ENCODE measurements at regions not wholly inside any gene's neighbourhood (a gene's known extent, or its start where the extent isn't known, plus 50 kb on each side); places are given as distances from the start of the nearest gene placed in this dataset.

GRCh38 chr16:6146874-6147425, 1049.4 kb upstream of the EEF2KMT start:
- TF ChIP-seq EGR1 (IDR thresholded peaks at IDR 0.05), result no peak
- no peak for TF ChIP-seq NFIC (IDR thresholded peaks at IDR 0.05)
- TF ChIP-seq MAX (IDR thresholded peaks at IDR 0.05), result no peak
- TF ChIP-seq TAF1 (IDR thresholded peaks at IDR 0.05; ENCODE audit: low read depth), result no peak
- TF ChIP-seq RAD21 (IDR thresholded peaks at IDR 0.05; ENCODE audit: low read depth), result no peak
- no peak for TF ChIP-seq EP300 (IDR thresholded peaks at IDR 0.05; ENCODE audit: borderline replicate concordance)
- TF ChIP-seq TCF12 (IDR thresholded peaks at IDR 0.05; ENCODE audit: low read depth), result no peak
- TF ChIP-seq FOXM1 (IDR thresholded peaks at IDR 0.05; ENCODE audit: borderline replicate concordance, low read depth), result no peak
- TF ChIP-seq YY1 (IDR thresholded peaks at IDR 0.05; ENCODE audit: low read depth), result no peak
- no peak for TF ChIP-seq CEBPB (IDR thresholded peaks at IDR 0.05)
- no peak for TF ChIP-seq REST (IDR thresholded peaks at IDR 0.05; ENCODE audit: low read depth)
- no peak for TF ChIP-seq ZBTB7A (IDR thresholded peaks at IDR 0.05; ENCODE audit: low read depth)
- no peak for TF ChIP-seq CREB1 (IDR thresholded peaks at IDR 0.05; ENCODE audit: low read depth)

All from Ishikawa (cell line).